ENCODE measurements at regions not wholly inside any gene's neighbourhood (a gene's known extent, or its start where the extent isn't known, plus 50 kb on each side); places are given as distances from the start of the nearest gene placed in this dataset.
"Not testable (repeated sequence)": the region's sequence is repeated elsewhere in the genome, so short reads cannot be mapped to it uniquely, and the experiment has no call there.

GRCh38 chr3:4231041-4231440 lies 72.1 kb upstream of the SETMAR start:
- DNase-seq, result no peak

GRCh38 chr3:4232798-4233197 lies 70.4 kb upstream of the SETMAR start:
- DNase-seq, result no peak

- no peak for DNase-seq
Measured at GRCh38 chr3:4233488-4233887, 69.7 kb upstream of the SETMAR start.

- DNase-seq, result no peak
Measured at GRCh38 chr3:4234889-4235288, 68.3 kb upstream of the SETMAR start.

GRCh38 chr3:4235690-4236089 lies 67.5 kb upstream of the SETMAR start:
- no peak for DNase-seq

- DNase-seq, result no peak
Measured at GRCh38 chr3:4241595-4242170, 61.5 kb upstream of the SETMAR start.

- DNase-seq, result peak; percentile 5
Measured at GRCh38 chr3:4245671-4246070, 57.5 kb upstream of the SETMAR start.

GRCh38 chr3:4247391-4247790 lies 55.8 kb upstream of the SETMAR start:
- no peak for DNase-seq

GRCh38 chr3:4250064-4250463 lies 53.1 kb upstream of the SETMAR start:
- DNase-seq, result no peak

GRCh38 chr3:4251412-4251811 lies 51.8 kb upstream of the SETMAR start:
- no peak for DNase-seq

GRCh38 chr3:4253072-4253832 lies 49.9 kb upstream of the SETMAR start:
- not testable (repeated sequence) for DNase-seq

Measured in RPMI8226 (cell line).